ENCODE measurements at regions not wholly inside any gene's neighbourhood (a gene's known extent, or its start where the extent isn't known, plus 50 kb on each side); places are given as distances from the start of the nearest gene placed in this dataset.
"Not testable (repeated sequence)": the region's sequence is repeated elsewhere in the genome, so short reads cannot be mapped to it uniquely, and the experiment has no call there.

DNA sequence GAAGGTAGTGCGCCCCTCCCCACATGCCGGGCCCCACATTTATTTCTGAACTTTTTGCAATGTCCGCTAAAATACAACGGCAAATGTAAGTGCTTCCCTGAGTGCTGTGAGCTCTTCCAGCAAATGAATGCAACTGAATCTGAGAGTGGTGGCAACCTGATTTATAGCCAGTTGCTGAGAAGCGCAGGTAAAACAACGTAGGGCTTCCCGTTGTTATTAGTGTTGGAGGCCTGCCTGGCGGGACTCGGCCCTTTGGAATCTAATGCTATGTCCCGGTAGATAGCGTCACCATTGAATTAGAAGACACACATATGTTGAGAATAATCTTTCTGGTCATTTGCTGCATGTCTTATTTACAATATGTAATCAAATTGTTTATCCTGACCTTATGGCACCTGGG, 302.7 kb downstream of the CWH43 start:
- intact Hi-C loops (cut with DNase I) = not testable (repeated sequence)
- DNase-seq = peak in 9 of 42 donors; percentile 1 to 39 (median 21)

DNA sequence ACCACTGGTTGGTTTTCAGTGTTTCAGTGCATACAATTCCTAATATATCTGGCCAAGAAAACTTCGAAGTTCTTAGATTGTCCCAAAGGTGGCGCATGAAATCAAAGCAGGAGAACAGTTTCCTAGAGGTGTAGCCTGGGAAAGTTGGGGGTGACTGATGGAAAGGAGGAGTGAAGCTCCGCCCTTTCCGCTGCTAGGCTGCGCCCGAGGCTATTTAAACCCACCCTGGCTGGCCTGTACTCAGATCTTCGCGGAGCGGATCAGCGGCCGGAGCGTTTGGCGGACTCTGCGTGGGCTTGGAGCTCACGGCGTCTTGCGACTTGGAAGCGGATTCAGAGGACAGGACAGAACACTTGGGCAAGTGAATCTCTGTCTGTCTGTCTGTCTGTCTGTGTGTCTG, 328.7 kb downstream of the CWH43 start:
- DNase-seq; intact Hi-C loops (cut with DNase I): not testable (repeated sequence)

DNA sequence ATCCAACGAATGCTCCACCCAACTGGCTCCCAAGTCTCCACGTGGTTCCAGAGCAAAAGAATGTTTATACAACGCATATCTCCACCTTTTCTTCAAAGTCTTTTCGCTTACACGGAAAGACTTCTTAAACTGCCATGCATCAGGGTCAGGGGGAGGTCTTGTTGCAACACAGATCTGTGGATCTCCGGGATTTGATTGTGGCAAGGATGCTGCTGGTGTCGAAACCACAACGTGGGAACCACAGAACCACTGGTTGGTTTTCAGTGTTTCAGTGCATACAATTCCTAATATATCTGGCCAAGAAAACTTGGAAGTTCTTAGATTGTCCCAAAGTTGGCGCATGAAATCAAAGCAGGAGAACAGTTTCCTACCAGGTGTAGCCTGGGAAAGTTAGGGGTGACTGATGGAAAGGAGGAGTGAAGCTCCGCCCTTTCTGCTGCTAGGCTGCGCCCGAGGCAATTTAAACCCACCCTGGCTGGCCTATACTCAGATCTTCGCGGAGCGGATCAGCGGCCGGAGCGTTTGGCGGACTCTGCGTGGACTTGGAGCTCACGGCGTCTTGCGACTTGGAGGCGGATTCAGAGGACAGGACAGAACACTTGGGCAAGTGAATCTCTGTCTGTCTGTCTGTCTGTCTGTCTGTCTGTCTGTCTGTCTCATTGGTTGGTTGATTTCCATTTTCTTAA, 334.8 kb downstream of the CWH43 start:
- DNase-seq; intact Hi-C loops (cut with DNase I): not testable (repeated sequence)

DNA sequence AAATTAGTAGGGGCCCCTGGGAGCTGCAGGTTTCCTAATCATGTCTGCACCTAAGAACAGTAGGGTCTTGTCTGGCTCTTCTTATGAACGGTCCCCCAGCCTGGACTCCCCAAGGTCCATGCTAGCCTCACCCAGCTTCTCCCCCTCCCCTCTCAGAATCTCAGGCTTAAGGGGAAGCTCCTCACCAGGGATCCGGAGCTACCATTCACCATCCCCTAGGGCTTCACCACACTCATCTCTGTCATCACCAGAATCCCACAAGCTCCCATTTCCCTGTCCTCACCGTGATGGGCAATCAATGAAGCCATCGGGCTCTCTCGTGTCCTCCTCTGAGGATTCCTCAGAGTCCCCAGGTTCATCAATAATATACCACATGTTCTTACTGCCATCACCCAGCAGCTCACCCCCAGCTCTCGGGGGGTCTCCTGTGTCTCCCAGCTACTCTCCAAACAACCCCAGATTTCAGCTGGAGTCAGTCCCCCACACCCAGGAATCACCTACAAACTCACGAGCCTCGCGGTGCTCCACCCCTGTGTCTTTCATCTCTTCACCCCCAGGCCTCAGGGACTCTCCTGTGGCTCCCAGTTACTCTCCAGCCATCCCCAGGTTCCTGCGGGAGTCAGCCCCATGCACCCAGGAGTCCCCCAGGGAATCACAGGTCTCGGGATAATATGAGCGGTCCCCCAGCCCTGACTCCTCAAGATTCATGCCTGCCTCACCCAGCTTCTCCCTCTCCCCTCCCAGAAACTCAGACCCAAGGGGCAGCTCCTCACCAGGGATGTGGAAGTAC, 335.6 kb downstream of the CWH43 start:
- intact Hi-C loops (cut with DNase I); DNase-seq: not testable (repeated sequence)

DNA sequence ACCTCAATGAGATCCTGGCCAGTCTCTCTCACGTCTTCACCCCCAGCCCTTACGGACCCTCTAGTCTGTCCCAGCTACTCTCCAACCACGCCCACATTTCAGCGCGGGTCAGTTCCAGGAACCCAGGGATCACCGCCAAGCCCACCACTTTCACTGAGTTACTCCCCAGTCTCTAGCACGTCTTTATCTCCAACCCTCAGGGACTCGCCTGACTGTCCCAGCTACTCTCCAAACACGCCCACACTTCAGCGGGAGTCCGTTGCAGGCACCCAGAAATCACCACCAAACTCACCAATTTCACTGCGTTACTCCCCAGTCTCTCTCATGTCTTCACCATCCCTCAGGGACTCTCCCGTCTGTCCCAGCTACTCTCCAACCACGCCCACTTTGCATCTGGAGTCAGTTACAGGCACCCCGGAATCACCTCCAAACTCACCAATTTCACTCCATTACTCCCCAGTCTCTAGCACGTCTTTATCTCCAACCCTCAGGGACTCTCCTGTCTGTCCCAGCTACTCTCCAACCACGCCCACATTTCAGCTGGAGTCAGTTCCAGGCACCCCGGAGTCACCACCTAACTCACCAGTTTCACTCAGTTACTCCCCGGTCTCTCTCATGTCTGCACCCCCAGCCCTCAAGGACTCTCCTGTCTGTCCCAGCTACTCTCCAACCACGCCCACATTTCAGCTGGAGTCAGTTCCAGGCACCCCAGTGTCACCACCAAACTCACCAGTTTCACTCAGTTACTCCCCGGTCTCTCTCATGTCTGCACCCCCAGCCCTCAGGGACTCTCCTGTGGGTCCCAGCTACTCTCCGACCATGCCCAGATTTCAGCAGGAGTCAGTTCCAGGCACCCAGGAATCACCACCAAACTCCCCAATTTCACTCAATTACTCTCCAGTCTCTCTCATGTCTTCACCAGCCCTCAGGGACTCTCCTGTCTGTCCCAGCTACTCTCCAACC, 336.8 kb downstream of the CWH43 start:
- peak in 1 of 42 donors; percentile 28 for DNase-seq
- intact Hi-C loops (cut with DNase I) = not testable (repeated sequence)

DNA sequence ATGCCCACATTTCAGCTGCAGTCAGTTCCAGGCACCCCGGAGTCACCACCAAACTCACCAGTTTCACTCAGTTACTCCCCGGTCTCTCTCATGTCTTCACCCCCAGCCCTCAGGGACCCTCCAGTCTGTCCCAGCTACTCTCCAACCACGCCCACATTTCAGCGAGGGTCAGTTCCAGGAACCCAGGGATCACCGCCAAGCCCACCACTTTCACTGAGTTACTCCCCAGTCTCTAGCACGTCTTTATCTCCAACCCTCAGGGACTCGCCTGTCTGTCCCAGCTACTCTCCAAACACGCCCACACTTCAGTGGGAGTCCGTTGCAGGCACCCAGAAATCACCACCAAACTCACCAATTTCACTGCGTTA, 337.5 kb downstream of the CWH43 start:
- DNase-seq; intact Hi-C loops (cut with DNase I): not testable (repeated sequence)

Data from head of caudate nucleus (tissue), 42 donors.